ENCODE measurements at regions not wholly inside any gene's neighbourhood (a gene's known extent, or its start where the extent isn't known, plus 50 kb on each side); places are given as distances from the start of the nearest gene placed in this dataset.

- no peak for DNase-seq (ENCODE audit: low read depth in 2 of 2)
Observed at GRCh38 chr20:52820641-52821292, 151.4 kb upstream of the TSHZ2 start.

DNA sequence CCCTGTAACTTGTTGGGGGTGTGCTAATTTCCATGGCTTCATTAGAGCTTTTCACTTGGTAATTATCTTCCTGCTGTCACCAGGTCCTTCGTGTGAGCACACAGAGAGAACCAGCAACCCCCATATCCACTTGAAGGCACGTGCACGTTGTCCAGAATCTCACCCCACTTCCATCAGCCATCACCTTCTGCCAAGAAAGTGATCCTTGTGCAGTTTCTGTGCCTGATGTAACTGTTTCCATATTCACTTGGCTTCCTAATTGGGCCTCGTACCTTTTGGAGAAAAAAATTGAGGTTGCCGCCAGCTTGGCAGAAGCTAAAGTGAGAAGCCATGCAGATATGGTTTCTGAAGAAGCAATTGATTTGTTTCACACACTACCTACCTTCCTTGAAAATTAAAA, 153.7 kb upstream of the TSHZ2 start:
- no peak for DNase-seq (ENCODE audit: low read depth in 2 of 2)

DNA sequence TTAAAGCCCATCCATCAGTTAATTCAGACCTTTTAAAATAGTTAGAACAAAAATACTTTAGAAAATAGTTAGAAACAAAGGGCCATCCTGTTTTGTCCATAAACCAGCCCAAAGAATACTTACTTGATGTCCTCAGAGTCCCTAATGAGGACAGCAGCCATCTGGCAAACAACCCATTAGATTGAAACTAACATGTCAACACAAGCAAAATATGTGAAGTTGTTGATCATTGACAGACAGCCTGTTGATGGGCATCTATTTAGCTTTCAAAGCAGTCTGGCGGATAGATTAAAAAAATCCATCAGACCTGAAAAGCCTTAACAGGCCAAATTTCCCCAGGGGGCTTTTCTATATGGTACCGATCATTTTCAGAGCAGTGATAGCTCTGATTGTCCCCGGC, 154.2 kb upstream of the TSHZ2 start:
- DNase-seq (ENCODE audit: low read depth in 2 of 2) = no peak

GRCh38 chr20:52817511-52817910, 154.6 kb upstream of the TSHZ2 start:
- no peak for DNase-seq (ENCODE audit: low read depth in 2 of 2)

DNA sequence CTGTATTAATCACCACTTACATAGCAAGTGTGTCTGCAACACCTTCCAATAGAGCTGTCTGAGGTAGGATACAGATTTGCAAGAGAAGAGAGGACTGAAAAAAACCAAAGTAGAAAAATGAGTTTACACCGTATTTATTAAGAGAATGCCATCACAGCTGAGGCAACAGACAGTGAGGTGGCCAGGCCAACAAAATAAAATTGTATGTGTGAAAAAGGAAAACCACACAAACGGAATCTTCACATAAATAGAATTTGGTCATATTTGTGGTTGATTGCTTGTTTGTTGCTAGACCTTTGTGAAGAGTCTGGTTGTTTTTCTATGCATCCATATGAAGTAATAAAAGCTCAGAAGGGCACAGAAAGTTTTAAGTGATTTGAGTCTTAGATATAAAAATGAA, 157.8 kb upstream of the TSHZ2 start:
- DNase-seq (ENCODE audit: low read depth in 2 of 2) = no peak

- DNase-seq (ENCODE audit: low read depth in 2 of 2) = no peak
Observed at GRCh38 chr20:52812231-52812847, 159.8 kb upstream of the TSHZ2 start.

DNA sequence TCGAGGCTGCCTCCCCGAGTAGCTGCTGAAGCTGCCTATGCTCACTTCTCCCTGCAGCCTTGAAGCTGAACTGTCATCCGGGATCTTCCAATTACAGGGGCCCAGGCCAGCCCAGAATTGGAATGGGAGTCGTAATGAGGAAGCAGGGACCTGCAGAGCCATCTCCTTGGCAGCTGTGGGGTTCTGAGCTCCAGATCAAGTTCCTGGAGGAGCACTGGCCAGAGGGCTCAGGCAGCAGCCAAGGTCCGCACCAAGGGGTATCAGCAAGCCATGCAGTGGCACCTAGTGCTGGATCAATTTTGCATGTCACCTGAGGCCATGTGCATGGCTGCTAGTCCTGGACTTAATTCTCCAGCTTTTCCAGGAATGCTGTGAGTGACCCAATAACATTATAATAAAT, 163.2 kb upstream of the TSHZ2 start:
- DNase-seq (ENCODE audit: low read depth in 2 of 2) = no peak

DNA sequence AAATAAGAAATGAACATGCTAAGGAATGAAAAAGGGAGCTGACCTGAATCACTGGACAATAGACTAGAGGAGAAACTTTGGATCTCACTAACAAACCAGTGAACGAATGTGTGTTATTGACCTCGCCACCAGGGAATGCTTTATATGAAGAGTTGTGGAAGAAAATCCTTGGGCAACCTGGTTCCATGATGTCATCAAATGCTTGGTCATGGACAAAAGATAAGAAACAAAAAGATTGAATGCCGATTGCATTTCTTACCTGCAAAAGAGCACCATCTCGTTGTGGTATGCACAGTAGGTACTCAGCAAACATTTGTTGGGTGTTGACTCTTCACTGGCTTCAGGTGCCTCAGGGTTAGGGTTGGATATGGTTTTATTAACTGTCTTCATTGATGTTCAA, 165.2 kb upstream of the TSHZ2 start:
- no peak for DNase-seq (ENCODE audit: low read depth in 2 of 2)

GRCh38 chr20:52805843-52806242, 166.3 kb upstream of the TSHZ2 start:
- no peak for DNase-seq (ENCODE audit: low read depth in 2 of 2)

GRCh38 chr20:52805296-52805571, 166.9 kb upstream of the TSHZ2 start:
- no peak for DNase-seq (ENCODE audit: low read depth in 2 of 2)

DNA sequence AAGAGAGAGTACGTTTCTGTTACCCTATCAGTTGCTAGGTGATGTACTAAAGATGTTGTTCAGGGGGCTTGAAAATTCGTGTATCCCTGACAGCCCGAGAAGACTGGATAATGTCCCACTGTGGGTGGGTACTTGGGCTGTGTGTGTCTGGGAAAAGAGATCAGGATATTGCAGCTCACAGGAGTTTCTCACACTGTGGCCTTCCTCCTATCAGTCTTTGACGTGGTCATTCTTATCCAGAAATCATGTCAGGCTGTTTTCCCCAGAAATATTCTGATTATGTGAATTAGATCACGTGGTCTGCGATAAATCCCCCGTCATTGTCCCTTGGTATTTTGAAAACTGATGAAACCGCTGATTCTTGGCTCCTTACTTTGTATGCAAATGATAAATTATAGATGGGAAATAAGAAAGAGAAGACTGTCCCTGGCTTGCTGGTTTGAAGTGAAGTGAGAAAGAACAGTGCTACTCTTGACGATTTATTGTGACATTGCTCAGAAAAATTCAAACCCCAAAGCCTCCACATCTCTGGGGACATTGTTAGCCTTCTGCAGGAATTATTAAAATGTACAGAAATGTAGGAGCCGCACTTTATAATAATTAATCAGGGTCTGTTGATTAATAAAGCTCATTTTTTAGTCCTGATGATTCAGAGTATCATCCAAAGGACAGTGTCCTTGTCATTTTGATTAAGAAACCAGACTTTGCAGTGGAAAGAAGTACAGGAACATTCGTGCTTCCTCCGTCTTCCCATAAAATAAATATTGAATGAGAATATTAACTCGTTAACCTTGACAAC, 167.5 kb upstream of the TSHZ2 start:
- DNase-seq (ENCODE audit: low read depth in 2 of 2) = no peak

GRCh38 chr20:52801628-52802006, 170.5 kb upstream of the TSHZ2 start:
- DNase-seq (ENCODE audit: low read depth in 2 of 2) = no peak

GRCh38 chr20:52800734-52801627, 171.2 kb upstream of the TSHZ2 start:
- no peak for DNase-seq (ENCODE audit: low read depth in 2 of 2)

- no peak for DNase-seq (ENCODE audit: low read depth in 2 of 2)
Observed at GRCh38 chr20:52799130-52799529, 173.0 kb upstream of the TSHZ2 start.

- no peak for DNase-seq (ENCODE audit: low read depth in 2 of 2)
Observed at GRCh38 chr20:52798124-52798523, 174.0 kb upstream of the TSHZ2 start.

- DNase-seq (ENCODE audit: low read depth in 2 of 2) = no peak
Observed at GRCh38 chr20:52794853-52795252, 177.3 kb upstream of the TSHZ2 start.

GRCh38 chr20:52793339-52793963, 178.7 kb upstream of the TSHZ2 start:
- DNase-seq (ENCODE audit: low read depth in 2 of 2) = no peak

GRCh38 chr20:52791091-52791490, 181.1 kb upstream of the TSHZ2 start:
- DNase-seq (ENCODE audit: low read depth in 2 of 2) = no peak

DNA sequence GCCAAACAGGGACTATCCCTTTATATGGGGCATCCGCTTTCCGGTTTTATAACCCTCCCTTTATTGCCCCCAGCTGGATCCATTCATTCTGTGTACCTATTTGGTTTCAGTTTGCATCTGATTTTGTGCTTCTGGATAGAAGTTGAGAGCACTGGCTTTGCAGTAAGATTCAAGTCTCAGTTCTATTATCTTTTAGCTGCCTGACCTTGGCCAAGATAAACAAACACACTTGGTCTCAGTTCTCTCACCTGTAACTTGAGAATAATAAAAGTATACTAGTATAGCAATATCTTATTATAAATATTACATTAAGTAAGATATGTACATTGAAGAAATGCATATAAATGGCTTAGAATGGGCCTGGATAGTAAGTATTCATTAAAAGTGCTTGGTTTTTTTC, 182.4 kb upstream of the TSHZ2 start:
- no peak for DNase-seq (ENCODE audit: low read depth in 2 of 2)

GRCh38 chr20:52787962-52788361, 184.2 kb upstream of the TSHZ2 start:
- DNase-seq (ENCODE audit: low read depth in 2 of 2) = no peak

- no peak for DNase-seq (ENCODE audit: low read depth in 2 of 2)
Observed at GRCh38 chr20:52787216-52787615, 184.9 kb upstream of the TSHZ2 start.

GRCh38 chr20:52785679-52786078, 186.5 kb upstream of the TSHZ2 start:
- no peak for DNase-seq (ENCODE audit: low read depth in 2 of 2)

Data from stimulated activated CD8-positive, alpha-beta memory T cell treated with anti-CD3 and anti-CD28 coated beads, Interleukin-15, amount 100 ng/mL, for 48 hours (primary cell).